Mesothelial cell of epicardium (in vitro differentiated cells): ENCODE measurements at regions not wholly inside any gene's neighbourhood (a gene's known extent, or its start where the extent isn't known, plus 50 kb on each side); places are given as distances from the start of the nearest gene placed in this dataset.

Experiments
- DNase-seq, 2 experiments: peaks; one replicate each; pipeline ENCODE4 v3.0.0; 2021; ENCODE audit warnings: low spot score in 2 of 2; ENCODE audit not compliant: unreplicated experiment in 2 of 2
- H3K27ac Mint-ChIP-seq: 2 replicates; pipeline ENCODE4 v1.8.0; 2021; ENCODE audit warnings: mixed read lengths
- H3K27me3 Mint-ChIP-seq: 2 replicates; pipeline ENCODE4 v1.8.0; 2021; ENCODE audit warnings: low read depth, mixed read lengths
- H3K36me3 Mint-ChIP-seq: 2 replicates; pipeline ENCODE4 v1.8.0; 2021; ENCODE audit warnings: mixed read lengths
- H3K4me1 Mint-ChIP-seq: 2 replicates; pipeline ENCODE4 v1.8.0; 2021; ENCODE audit warnings: mixed read lengths
- H3K4me3 Mint-ChIP-seq: 2 replicates; pipeline ENCODE4 v1.8.0; 2021; ENCODE audit warnings: mild to moderate bottlenecking, moderate library complexity, mixed read lengths
- H3K9me3 Mint-ChIP-seq: 2 replicates; pipeline ENCODE4 v1.8.0; 2021; ENCODE audit warnings: mixed read lengths
- CTCF ChIP-seq: fragments of 200-600 bp; sonication (generic); IDR thresholded peaks from one replicate; pipeline ENCODE4 v1.5.0; 2021; ENCODE audit warnings: antibody characterized with exemption; ENCODE audit not compliant: unreplicated experiment

- Mint-ChIP-seq H3K4me3 (no peak overlapping the region), H3K9me3 (no peaks in the 10 kb centered on the region), H3K4me1 (no peaks in the 10 kb centered on the region), H3K27me3 (peaks cover 64% of the 10 kb centered on the region), H3K27ac (no peak overlapping the region), H3K36me3 (no peaks in the 10 kb centered on the region)
- DNase-seq = no peak
- TF ChIP-seq CTCF = no peak
Measured at GRCh38 chr3:10695595-10696285, 120.3 kb upstream of the SLC6A11 start.

- Mint-ChIP-seq H3K36me3 (no peaks in the 10 kb centered on the region), H3K9me3 (no peaks in the 10 kb centered on the region), H3K4me3 (no peak overlapping the region), H3K27me3 (peaks cover 78% of the 10 kb centered on the region), H3K4me1 (no peaks in the 10 kb centered on the region), H3K27ac (no peak overlapping the region)
- DNase-seq = no peak
- TF ChIP-seq CTCF = no peak
Measured at GRCh38 chr3:10697918-10698317, 118.1 kb upstream of the SLC6A11 start.

GRCh38 chr3:10700821-10701220 lies 115.2 kb upstream of the SLC6A11 start:
- no peak for TF ChIP-seq CTCF
- H3K9me3 Mint-ChIP-seq = no peaks in the 10 kb centered on the region
- no peak overlapping the region for H3K27ac Mint-ChIP-seq
- no peak overlapping the region for H3K4me3 Mint-ChIP-seq
- DNase-seq = no peak
- peaks cover 88% of the 10 kb centered on the region for H3K27me3 Mint-ChIP-seq
- H3K36me3 Mint-ChIP-seq = no peaks in the 10 kb centered on the region
- no peaks in the 10 kb centered on the region for H3K4me1 Mint-ChIP-seq

GRCh38 chr3:10702961-10703740 lies 112.9 kb upstream of the SLC6A11 start:
- no peak for TF ChIP-seq CTCF
- Mint-ChIP-seq H3K27me3 (peaks cover 85% of the 10 kb centered on the region), H3K36me3 (no peaks in the 10 kb centered on the region), H3K4me1 (peaks cover 5% of the 10 kb centered on the region), H3K27ac (no peak overlapping the region), H3K4me3 (no peak overlapping the region), H3K9me3 (no peaks in the 10 kb centered on the region)
- no peak for DNase-seq

GRCh38 chr3:10703875-10704274 lies 112.2 kb upstream of the SLC6A11 start:
- DNase-seq = no peak
- Mint-ChIP-seq H3K9me3 (no peaks in the 10 kb centered on the region), H3K27ac (no peak overlapping the region), H3K27me3 (peaks cover 89% of the 10 kb centered on the region), H3K36me3 (no peaks in the 10 kb centered on the region), H3K4me1 (peaks cover 5% of the 10 kb centered on the region), H3K4me3 (no peak overlapping the region)
- peak; percentile 14 for TF ChIP-seq CTCF
